DOHH2 (cell line): ENCODE measurements at regions not wholly inside any gene's neighbourhood (a gene's known extent, or its start where the extent isn't known, plus 50 kb on each side); places are given as distances from the start of the nearest gene placed in this dataset.

ENCODE experiments used
- H3F3A ChIP-seq: fragments of 200-600 bp; sonication (generic), shearing (Covaris generic); 2 replicates; pipeline ENCODE4 v1.6.0; 2016; ENCODE audit warnings: antibody characterized with exemption, mild to moderate bottlenecking; ENCODE audit not compliant: control insufficient read depth, insufficient read depth
- H3K27ac ChIP-seq: fragments of 200-600 bp; sonication (generic); 2 replicates; pipeline ENCODE4 v1.5.1; 2014; ENCODE audit warnings: low read depth, mild to moderate bottlenecking, low read length, moderate library complexity
- H3K27me3 ChIP-seq: fragments of 200-600 bp; sonication (generic); 2 replicates; pipeline ENCODE4 v1.6.1; 2014; ENCODE audit warnings: mild to moderate bottlenecking, low read length, mixed read lengths; ENCODE audit not compliant: control insufficient read depth
- H3K36me3 ChIP-seq: fragments of 200-600 bp; sonication (generic); 2 replicates; pipeline ENCODE4 v1.6.1; 2014; ENCODE audit warnings: mild to moderate bottlenecking, low read length, moderate library complexity, mixed read lengths; ENCODE audit not compliant: control insufficient read depth
- H3K4me1 ChIP-seq: fragments of 200-600 bp; sonication (generic); 2 replicates; pipeline ENCODE4 v1.6.1; 2014; ENCODE audit warnings: mild to moderate bottlenecking, low read length, mixed read lengths; ENCODE audit not compliant: control insufficient read depth
- H3K4me2 ChIP-seq: fragments of 200-600 bp; sonication (generic); 2 replicates; pipeline ENCODE4 v1.6.0; 2014; ENCODE audit warnings: mild to moderate bottlenecking, low read length, moderate library complexity
- H3K4me3 ChIP-seq: fragments of 200-600 bp; sonication (generic); 2 replicates; pipeline ENCODE4 v1.5.1; 2014; ENCODE audit warnings: mild to moderate bottlenecking, low read length, mixed read lengths
- H3K79me2 ChIP-seq: fragments of 200-600 bp; sonication (generic); 2 replicates; pipeline ENCODE4 v1.6.1; 2014; ENCODE audit warnings: mild to moderate bottlenecking, low read length, mixed read lengths; ENCODE audit not compliant: control insufficient read depth
- H3K9me2 ChIP-seq: fragments of 200-600 bp; sonication (generic); replicated peaks from 2 replicates; pipeline ENCODE4 v1.6.1; 2014; ENCODE audit warnings: mild to moderate bottlenecking, low read length, mixed read lengths; ENCODE audit not compliant: control insufficient read depth
- H3K9me3 ChIP-seq: fragments of 200-600 bp; sonication (generic); 2 replicates; pipeline ENCODE4 v1.6.1; 2014; ENCODE audit warnings: antibody characterized with exemption, low read length, mixed read lengths; ENCODE audit not compliant: control insufficient read depth, insufficient read depth
- H4K20me1 ChIP-seq: fragments of 200-600 bp; sonication (generic); 2 replicates; pipeline ENCODE4 v1.6.0; 2014; ENCODE audit warnings: low read depth, mild to moderate bottlenecking, antibody characterized with exemption, low read length, moderate library complexity; ENCODE audit not compliant: control insufficient read depth, insufficient read depth
- EZH2phosphoT487 ChIP-seq: fragments of 200-600 bp; sonication (generic); IDR thresholded peaks from 2 replicates; pipeline ENCODE4 v1.6.1; 2017; ENCODE audit warnings: borderline replicate concordance, mild to moderate bottlenecking, antibody characterized with exemption, low read length, moderate library complexity, mixed read lengths
- TF ChIP-seq, protein P1 (sequence below): fragments of 200-600 bp; sonication (generic); IDR thresholded peaks from one replicate; pipeline ENCODE4 v1.5.1; 2014; ENCODE audit warnings: antibody characterized with exemption, mild to moderate bottlenecking, low read depth, low read length; ENCODE audit not compliant: poor library complexity, severe bottlenecking

DNA sequence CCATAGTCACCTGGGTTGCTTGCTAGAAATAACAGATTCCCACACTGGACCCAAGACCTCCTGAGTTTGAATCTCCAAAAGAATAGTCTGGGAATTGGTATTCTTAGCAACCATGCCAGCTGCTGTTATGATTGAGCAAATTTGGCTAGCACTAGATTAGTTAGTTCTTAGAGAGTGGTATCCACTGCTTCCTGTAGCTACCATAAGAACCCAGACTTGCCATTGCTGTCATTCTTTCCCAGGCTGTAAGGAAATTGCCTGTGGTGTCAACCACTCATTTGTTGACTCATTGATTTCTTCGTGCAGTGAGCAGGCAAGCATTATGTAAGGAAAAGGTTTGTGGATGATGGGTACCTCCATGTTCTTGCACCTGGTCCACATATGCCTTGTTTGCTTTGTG lies 201.8 kb upstream of the RGS6 start:
- Histone ChIP-seq H3K36me3 (peaks cover 19% of the 10 kb centered on the region; the same call in 1 of the 2 replicates), H3K9me3 (no peaks in the 10 kb centered on the region)

DNA sequence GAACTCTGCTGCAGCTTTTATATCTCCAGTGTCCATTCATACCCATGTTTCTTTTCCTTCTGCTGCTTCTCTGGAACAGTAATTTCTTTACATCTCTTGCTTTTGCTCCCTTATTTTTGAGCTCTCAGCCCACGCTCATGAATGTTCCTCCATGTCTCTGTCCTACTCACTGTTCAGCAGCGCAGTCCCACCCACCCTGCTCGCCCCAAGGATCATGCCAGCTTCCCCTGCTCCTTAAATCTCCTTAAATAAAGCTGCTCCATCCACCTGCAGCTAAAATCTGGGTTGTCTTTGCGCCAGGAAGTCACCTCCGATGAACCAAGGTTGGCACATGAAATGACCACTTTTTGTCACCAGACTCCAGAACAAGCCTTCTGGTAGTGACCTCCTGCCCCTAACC lies 201.1 kb upstream of the RGS6 start:
- H3K36me3 ChIP-seq, result peaks cover 22% of the 10 kb centered on the region; the same call in 1 of the 2 replicates
- no peak overlapping the region for H3K4me2 ChIP-seq
- no peak overlapping the region for H3K27ac ChIP-seq
- no peaks in the 10 kb centered on the region for H3K9me3 ChIP-seq
- H4K20me1 ChIP-seq, result no peaks in the 10 kb centered on the region
- no peaks in the 10 kb centered on the region for H3K27me3 ChIP-seq
- no peaks in the 10 kb centered on the region for H3K9me2 ChIP-seq
- no peaks in the 10 kb centered on the region for H3F3A ChIP-seq
- H3K4me3 ChIP-seq, result no peak overlapping the region
- no peak for TF ChIP-seq EZH2phosphoT487
- TF ChIP-seq, protein P1, sequence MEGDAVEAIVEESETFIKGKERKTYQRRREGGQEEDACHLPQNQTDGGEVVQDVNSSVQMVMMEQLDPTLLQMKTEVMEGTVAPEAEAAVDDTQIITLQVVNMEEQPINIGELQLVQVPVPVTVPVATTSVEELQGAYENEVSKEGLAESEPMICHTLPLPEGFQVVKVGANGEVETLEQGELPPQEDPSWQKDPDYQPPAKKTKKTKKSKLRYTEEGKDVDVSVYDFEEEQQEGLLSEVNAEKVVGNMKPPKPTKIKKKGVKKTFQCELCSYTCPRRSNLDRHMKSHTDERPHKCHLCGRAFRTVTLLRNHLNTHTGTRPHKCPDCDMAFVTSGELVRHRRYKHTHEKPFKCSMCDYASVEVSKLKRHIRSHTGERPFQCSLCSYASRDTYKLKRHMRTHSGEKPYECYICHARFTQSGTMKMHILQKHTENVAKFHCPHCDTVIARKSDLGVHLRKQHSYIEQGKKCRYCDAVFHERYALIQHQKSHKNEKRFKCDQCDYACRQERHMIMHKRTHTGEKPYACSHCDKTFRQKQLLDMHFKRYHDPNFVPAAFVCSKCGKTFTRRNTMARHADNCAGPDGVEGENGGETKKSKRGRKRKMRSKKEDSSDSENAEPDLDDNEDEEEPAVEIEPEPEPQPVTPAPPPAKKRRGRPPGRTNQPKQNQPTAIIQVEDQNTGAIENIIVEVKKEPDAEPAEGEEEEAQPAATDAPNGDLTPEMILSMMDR, result no peak
- H3K79me2 ChIP-seq, result no peaks in the 10 kb centered on the region
- no peaks in the 10 kb centered on the region for H3K4me1 ChIP-seq

More for the DNA sequence above, 201.8 kb upstream of the RGS6 start:
- H3K4me1 ChIP-seq, result no peaks in the 10 kb centered on the region
- H3K27ac ChIP-seq, result no peak overlapping the region
- no peaks in the 10 kb centered on the region for H3K27me3 ChIP-seq
- no peaks in the 10 kb centered on the region for H3K79me2 ChIP-seq
- no peak overlapping the region for H3K4me2 ChIP-seq
- no peak overlapping the region for H3K4me3 ChIP-seq
- no peaks in the 10 kb centered on the region for H4K20me1 ChIP-seq
- no peaks in the 10 kb centered on the region for H3F3A ChIP-seq
- H3K9me2 ChIP-seq, result no peaks in the 10 kb centered on the region
- no peak for TF ChIP-seq EZH2phosphoT487
- TF ChIP-seq, protein P1, result no peak

DNA sequence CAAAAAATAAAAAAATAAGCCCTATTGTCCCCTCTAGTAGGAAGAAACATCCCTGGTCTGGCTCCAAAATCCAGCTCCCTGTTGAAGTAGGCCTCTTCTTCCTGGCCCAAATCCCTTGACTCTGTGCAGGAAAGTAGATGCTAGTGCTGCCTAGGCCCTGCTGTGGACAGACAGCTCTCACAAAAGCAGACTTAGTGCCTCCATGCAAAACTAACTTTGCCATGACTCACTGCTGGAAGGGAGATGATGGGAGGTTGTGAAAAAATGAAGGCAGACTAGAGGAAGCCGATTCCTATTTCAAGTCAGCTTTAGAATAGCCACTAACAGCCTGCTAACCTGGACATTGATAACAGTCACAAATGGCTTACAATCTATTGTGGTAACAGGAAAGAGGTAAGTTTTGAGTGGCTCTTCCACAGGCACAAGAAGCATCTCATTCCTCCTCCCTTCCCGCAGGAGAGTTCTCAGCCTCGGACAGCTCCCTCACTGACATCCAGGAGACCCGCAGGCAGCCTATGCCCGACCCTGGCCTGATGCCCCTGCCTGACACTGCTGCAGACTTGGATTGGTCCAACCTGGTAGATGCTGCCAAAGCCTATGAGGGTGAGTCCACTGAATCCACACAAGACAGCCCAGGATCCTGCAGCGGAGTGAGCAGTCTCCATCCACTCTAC lies 198.9 kb upstream of the RGS6 start:
- Histone ChIP-seq H3K36me3 (peaks cover 31% of the 10 kb centered on the region; the same call in 1 of the 2 replicates), H3K27ac (no peak overlapping the region), H3K4me2 (no peak overlapping the region)

More for the DNA sequence above, 198.9 kb upstream of the RGS6 start:
- Histone ChIP-seq H3K4me3 (no peak overlapping the region), H3K27me3 (no peaks in the 10 kb centered on the region), H3K9me3 (no peaks in the 10 kb centered on the region), H3K79me2 (no peaks in the 10 kb centered on the region), H3F3A (no peaks in the 10 kb centered on the region), H4K20me1 (no peaks in the 10 kb centered on the region), H3K9me2 (no peaks in the 10 kb centered on the region), H3K4me1 (no peaks in the 10 kb centered on the region)
- TF ChIP-seq EZH2phosphoT487, result no peak
- TF ChIP-seq, protein P1, result no peak
